SU-DHL-6 (cell line): ENCODE measurements at regions not wholly inside any gene's neighbourhood (a gene's known extent, or its start where the extent isn't known, plus 50 kb on each side); places are given as distances from the start of the nearest gene placed in this dataset.

Source experiments
- CTCF ChIP-seq: fragments of 200-600 bp; sonication (generic); IDR thresholded peaks from one replicate; pipeline ENCODE4 v1.5.1; 2017; ENCODE audit warnings: antibody characterized with exemption, mild to moderate bottlenecking, low read length, moderate library complexity; ENCODE audit not compliant: insufficient read depth, poor library complexity, severe bottlenecking
- EZH2phosphoT487 ChIP-seq: fragments of 200-600 bp; sonication (generic), shearing (Covaris generic); conservative IDR thresholded peaks from 2 replicates; pipeline ENCODE4 v1.6.1; 2018; ENCODE audit warnings: mild to moderate bottlenecking, antibody characterized with exemption, low read length, moderate library complexity, mixed read lengths

GRCh38 chr5:18243846-18244245, 609.6 kb downstream of the TAF11L14 start:
- TF ChIP-seq CTCF (no peak), EZH2phosphoT487 (no peak)
